ENCODE measurements at regions not wholly inside any gene's neighbourhood (a gene's known extent, or its start where the extent isn't known, plus 50 kb on each side); places are given as distances from the start of the nearest gene placed in this dataset.

- TF ChIP-seq CTCF (IDR thresholded peaks at IDR 0.05) = no peak
- no peak for TF ChIP-seq EP300 (IDR thresholded peaks at IDR 0.05)
- TF ChIP-seq POLR2A (IDR thresholded peaks at IDR 0.05) = no peak
Measured at GRCh38 chr22:46098525-46099475, 51.5 kb upstream of the PPARA start.
